ENCODE measurements at regions not wholly inside any gene's neighbourhood (a gene's known extent, or its start where the extent isn't known, plus 50 kb on each side); places are given as distances from the start of the nearest gene placed in this dataset.

DNA sequence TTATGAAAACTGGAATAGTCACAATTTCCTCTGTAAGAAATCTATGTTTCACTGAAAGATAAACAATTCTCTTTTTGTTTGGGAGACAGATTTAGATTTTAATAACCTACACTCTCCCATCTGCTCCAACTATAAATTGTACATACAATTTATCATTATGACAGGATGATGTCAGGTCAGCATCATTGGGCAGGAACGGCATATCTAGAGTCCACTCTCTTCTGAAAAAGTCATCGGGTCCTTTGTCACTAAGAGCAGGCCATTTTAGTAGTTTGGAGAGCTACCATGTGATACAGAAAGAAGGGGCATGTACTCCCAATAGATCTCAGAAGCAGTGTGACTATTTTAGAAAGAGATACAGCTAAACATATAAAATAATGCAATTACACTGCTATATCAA lies 180.8 kb upstream of the ARGLU1 start:
- H3K4me3 Mint-ChIP-seq = no peak overlapping the region
- no peaks in the 10 kb centered on the region for H3K9me3 Mint-ChIP-seq
- TF ChIP-seq, protein P1, sequence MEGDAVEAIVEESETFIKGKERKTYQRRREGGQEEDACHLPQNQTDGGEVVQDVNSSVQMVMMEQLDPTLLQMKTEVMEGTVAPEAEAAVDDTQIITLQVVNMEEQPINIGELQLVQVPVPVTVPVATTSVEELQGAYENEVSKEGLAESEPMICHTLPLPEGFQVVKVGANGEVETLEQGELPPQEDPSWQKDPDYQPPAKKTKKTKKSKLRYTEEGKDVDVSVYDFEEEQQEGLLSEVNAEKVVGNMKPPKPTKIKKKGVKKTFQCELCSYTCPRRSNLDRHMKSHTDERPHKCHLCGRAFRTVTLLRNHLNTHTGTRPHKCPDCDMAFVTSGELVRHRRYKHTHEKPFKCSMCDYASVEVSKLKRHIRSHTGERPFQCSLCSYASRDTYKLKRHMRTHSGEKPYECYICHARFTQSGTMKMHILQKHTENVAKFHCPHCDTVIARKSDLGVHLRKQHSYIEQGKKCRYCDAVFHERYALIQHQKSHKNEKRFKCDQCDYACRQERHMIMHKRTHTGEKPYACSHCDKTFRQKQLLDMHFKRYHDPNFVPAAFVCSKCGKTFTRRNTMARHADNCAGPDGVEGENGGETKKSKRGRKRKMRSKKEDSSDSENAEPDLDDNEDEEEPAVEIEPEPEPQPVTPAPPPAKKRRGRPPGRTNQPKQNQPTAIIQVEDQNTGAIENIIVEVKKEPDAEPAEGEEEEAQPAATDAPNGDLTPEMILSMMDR (conservative IDR thresholded peaks at IDR 0.05) = no peak
- no peak for DNase-seq (ENCODE audit: low read depth, low spot score)
- H3K36me3 Mint-ChIP-seq (ENCODE audit: low read depth) = no peaks in the 10 kb centered on the region
- peaks cover 16% of the 10 kb centered on the region for H3K4me1 Mint-ChIP-seq
- no peak overlapping the region for H3K27ac Mint-ChIP-seq (ENCODE audit: unreplicated experiment)
- no peaks in the 10 kb centered on the region for H3K27me3 Mint-ChIP-seq (ENCODE audit: low read depth)

DNA sequence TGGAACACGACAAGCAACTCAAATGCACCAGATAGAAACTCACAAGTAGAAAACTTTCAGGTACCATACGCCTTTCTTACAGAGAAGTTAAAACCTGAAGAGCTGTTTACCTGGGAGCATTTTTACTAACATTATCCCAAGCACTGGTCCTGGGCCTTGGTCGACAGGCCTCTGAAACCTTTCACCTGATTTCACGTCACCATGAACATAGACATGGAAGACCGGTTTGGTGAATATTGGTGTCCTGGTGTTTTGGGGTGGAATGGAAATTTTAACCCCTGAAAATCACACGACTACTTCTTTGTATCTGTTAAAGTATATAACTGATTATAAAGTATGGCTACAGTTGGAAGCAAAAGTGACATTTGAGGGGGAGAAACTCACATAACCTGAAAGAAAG lies 176.6 kb upstream of the ARGLU1 start:
- no peak overlapping the region for H3K4me3 Mint-ChIP-seq
- H3K27me3 Mint-ChIP-seq (ENCODE audit: low read depth) = no peaks in the 10 kb centered on the region
- TF ChIP-seq, protein P1 (conservative IDR thresholded peaks at IDR 0.05) = no peak
- DNase-seq (ENCODE audit: low read depth, low spot score) = no peak
- no peak overlapping the region for H3K27ac Mint-ChIP-seq (ENCODE audit: unreplicated experiment)
- H3K9me3 Mint-ChIP-seq = no peaks in the 10 kb centered on the region
- no peaks in the 10 kb centered on the region for H3K4me1 Mint-ChIP-seq
- H3K36me3 Mint-ChIP-seq (ENCODE audit: low read depth) = no peaks in the 10 kb centered on the region

DNA sequence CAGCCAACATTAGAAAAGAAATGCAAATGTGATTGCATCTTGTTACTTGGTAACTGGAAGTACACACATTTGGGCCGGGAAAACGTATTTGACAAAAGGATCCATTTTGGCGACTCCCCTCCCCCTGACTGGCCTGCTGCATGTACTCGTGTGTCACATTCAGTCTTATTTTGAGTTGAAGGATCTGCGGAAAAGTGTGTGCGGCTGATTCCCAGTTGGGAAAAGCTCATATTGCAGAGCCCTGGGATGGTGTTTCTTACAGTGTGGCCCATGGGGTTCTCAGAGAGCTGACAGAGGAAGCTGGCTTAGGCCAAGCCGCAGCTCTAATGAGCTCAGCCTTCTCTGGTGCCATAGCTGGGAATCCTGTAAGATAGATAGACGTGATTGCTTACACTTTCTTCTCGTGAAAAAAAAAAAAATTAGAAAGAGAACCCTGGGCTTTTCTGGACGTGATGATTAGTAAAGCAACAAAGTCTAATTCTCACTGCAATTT lies 170.3 kb upstream of the ARGLU1 start:
- Mint-ChIP-seq H3K4me1 (peaks cover 3% of the 10 kb centered on the region), H3K27ac (ENCODE audit: unreplicated experiment) (no peak overlapping the region)
- no peak for DNase-seq (ENCODE audit: low read depth, low spot score)

DNA sequence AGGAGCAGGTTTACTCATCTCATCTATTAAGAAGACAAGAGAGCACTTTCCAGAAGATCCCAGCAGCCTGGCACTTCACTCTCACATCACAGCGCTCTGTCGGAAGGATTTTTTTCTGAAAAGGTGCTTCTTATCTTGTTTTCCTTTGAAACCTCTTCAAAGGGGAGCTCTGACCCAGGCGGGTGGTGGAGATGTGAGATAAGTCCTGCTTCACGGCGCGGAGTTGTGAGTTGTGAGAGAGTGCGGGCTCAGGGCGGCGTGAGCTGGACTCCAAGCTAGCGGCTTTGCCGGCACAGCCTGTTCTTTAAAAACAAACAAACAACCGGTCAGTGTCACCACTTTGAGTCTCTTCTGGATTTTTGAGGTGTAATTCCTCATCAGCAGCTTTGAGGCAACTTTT lies 169.0 kb upstream of the ARGLU1 start:
- Mint-ChIP-seq H3K36me3 (ENCODE audit: low read depth) (peaks cover 12% of the 10 kb centered on the region), H3K4me3 (no peak overlapping the region), H3K27ac (ENCODE audit: unreplicated experiment) (no peak overlapping the region), H3K4me1 (peaks cover 10% of the 10 kb centered on the region), H3K27me3 (ENCODE audit: low read depth) (no peaks in the 10 kb centered on the region), H3K9me3 (peaks cover 9% of the 10 kb centered on the region)
- DNase-seq (ENCODE audit: low read depth, low spot score) = no peak
- TF ChIP-seq, protein P1 (conservative IDR thresholded peaks at IDR 0.05) = no peak

More for the DNA sequence above, 170.3 kb upstream of the ARGLU1 start:
- H3K36me3 Mint-ChIP-seq (ENCODE audit: low read depth) = peaks cover 12% of the 10 kb centered on the region
- no peaks in the 10 kb centered on the region for H3K27me3 Mint-ChIP-seq (ENCODE audit: low read depth)
- no peak overlapping the region for H3K4me3 Mint-ChIP-seq
- peaks cover 9% of the 10 kb centered on the region for H3K9me3 Mint-ChIP-seq
- TF ChIP-seq, protein P1 (conservative IDR thresholded peaks at IDR 0.05) = no peak

DNA sequence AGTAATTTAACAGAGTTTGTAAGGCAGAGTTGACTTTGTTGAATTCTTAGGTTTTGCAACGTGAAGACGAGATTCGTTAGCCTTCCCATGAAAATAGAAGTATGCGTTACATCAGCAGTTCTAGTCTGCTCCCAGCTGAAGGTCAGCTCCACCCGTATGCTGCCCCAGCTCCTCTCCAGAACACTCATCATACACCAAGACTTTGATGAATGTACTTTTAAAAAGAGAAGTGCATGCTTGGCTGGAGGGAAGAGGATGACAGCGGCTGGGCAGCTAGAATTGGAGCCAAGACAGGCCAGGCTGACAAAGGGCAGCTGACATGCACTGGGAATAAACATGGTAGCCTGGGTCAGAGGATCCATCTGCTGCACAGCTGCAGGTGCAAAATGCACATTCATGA lies 166.3 kb upstream of the ARGLU1 start:
- H3K4me1 Mint-ChIP-seq = peaks cover 14% of the 10 kb centered on the region
- TF ChIP-seq, protein P1 (conservative IDR thresholded peaks at IDR 0.05) = no peak
- DNase-seq (ENCODE audit: low read depth, low spot score) = no peak
- no peaks in the 10 kb centered on the region for H3K27me3 Mint-ChIP-seq (ENCODE audit: low read depth)
- peaks cover 9% of the 10 kb centered on the region for H3K9me3 Mint-ChIP-seq
- peaks cover 12% of the 10 kb centered on the region for H3K36me3 Mint-ChIP-seq (ENCODE audit: low read depth)
- no peak overlapping the region for H3K4me3 Mint-ChIP-seq
- no peak overlapping the region for H3K27ac Mint-ChIP-seq (ENCODE audit: unreplicated experiment)

DNA sequence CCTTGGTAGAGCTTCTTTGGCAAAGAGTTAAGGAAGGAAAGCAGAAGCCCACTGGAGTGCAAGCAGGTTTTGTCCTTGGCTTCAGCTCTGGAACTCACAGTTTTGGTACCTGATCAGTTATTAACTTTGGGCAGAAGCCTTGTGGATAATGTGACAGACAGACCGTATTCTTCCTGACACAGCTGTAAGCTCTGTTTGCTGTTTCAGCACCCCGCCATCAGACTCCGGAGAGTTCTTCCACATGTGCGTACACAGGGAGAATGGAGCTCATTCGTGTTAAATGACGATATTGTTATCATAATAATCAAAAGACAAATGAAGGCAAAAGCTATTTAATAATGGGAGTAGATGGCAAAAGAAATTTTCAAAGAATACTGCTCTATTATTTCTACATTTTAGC lies 155.1 kb upstream of the ARGLU1 start:
- Mint-ChIP-seq H3K36me3 (ENCODE audit: low read depth) (peaks cover 7% of the 10 kb centered on the region), H3K27me3 (ENCODE audit: low read depth) (no peaks in the 10 kb centered on the region), H3K9me3 (peaks cover 6% of the 10 kb centered on the region), H3K4me1 (peaks cover 26% of the 10 kb centered on the region), H3K27ac (ENCODE audit: unreplicated experiment) (peak overlapping the region; percentile 32), H3K4me3 (no peak overlapping the region)
- TF ChIP-seq, protein P1 (conservative IDR thresholded peaks at IDR 0.05) = no peak
- no peak for DNase-seq (ENCODE audit: low read depth, low spot score)

All from neural crest cell (in vitro differentiated cells).